ENCODE measurements at regions not wholly inside any gene's neighbourhood (a gene's known extent, or its start where the extent isn't known, plus 50 kb on each side); places are given as distances from the start of the nearest gene placed in this dataset.

- intact Hi-C loops (cut with DNase I), result no loop called here
- H3K9me3 ChIP-seq, result no peaks in the 10 kb centered on the region
Measured at GRCh38 chr13:74197677-74198429, 63.6 kb upstream of the KLF12 start.

DNA sequence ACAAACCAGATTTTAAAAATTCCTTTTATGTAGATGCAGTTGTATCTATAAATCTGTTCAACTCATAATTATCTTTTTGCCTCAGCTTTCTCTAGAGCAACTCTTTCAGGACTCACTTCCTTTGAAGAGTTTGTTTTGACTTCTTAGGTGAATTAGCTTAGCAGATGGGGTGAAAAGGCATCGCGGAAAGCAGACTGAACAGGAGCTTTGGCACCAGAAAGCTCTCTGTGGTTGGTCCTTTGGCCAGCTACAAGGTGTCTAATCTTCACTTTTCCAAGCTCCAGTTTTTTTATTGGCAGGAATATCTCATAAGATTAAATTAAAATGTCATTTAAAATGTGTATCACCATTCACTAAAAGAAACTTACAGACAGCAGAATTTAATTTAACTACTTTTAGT is 60.6 kb upstream of the KLF12 start:
- Histone ChIP-seq H3K27me3 (no peaks in the 10 kb centered on the region), H3K4me1 (no peaks in the 10 kb centered on the region), H3K36me3 (no peaks in the 10 kb centered on the region), H3K4me3 (no peak overlapping the region), H3K27ac (no peak overlapping the region), H3K9me3 (no peaks in the 10 kb centered on the region)
- intact Hi-C loops (cut with DNase I), result no loop called here
- no peak for DNase-seq (ENCODE audit: extremely low spot score in 2 of 2)
- TF ChIP-seq POLR2A (IDR thresholded peaks at IDR 0.05), result no peak
- no peak for TF ChIP-seq POLR2AphosphoS5 (IDR thresholded peaks at IDR 0.05; ENCODE audit: insufficient read depth in 1 of 2, low read depth in 1 of 2)
- TF ChIP-seq CTCF (IDR thresholded peaks at IDR 0.05), result no peak

More at GRCh38 chr13:74197677-74198429, 63.6 kb upstream of the KLF12 start:
- Histone ChIP-seq H3K4me1 (no peaks in the 10 kb centered on the region), H3K27me3 (no peaks in the 10 kb centered on the region), H3K4me3 (no peak overlapping the region), H3K27ac (no peak overlapping the region), H3K36me3 (no peaks in the 10 kb centered on the region)
- TF ChIP-seq POLR2A (IDR thresholded peaks at IDR 0.05) (no peak), CTCF (IDR thresholded peaks at IDR 0.05) (no peak), POLR2AphosphoS5 (IDR thresholded peaks at IDR 0.05; ENCODE audit: insufficient read depth in 1 of 2, low read depth in 1 of 2) (no peak)
- DNase-seq (ENCODE audit: extremely low spot score in 2 of 2), result no peak

DNA sequence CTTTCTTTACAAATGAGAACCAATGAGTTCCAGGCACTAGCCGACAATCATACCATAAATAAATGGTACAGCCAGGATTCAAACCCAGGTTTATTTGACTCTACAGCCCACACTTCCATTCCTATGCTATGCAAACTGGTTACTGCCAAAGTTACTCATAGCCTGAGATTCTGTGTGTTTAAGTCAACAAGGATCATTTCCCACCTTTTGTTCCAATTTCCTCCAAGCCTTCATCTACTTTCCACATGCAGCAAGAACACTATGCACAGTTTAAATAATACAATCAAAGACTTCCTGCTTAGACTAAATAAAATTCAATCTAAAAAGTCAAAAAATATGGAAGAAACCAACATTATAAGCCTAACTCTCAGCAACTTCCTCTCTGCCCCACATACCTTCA is 59.2 kb upstream of the KLF12 start:
- no peaks in the 10 kb centered on the region for H3K4me1 ChIP-seq
- no peaks in the 10 kb centered on the region for H3K9me3 ChIP-seq
- no peak for DNase-seq (ENCODE audit: extremely low spot score in 2 of 2)
- no peak overlapping the region for H3K27ac ChIP-seq
- H3K4me3 ChIP-seq, result no peak overlapping the region
- intact Hi-C loops (cut with DNase I), result no loop called here
- no peaks in the 10 kb centered on the region for H3K27me3 ChIP-seq
- no peaks in the 10 kb centered on the region for H3K36me3 ChIP-seq
- TF ChIP-seq CTCF (IDR thresholded peaks at IDR 0.05), result no peak
- TF ChIP-seq POLR2AphosphoS5 (IDR thresholded peaks at IDR 0.05; ENCODE audit: insufficient read depth in 1 of 2, low read depth in 1 of 2), result no peak
- no peak for TF ChIP-seq POLR2A (IDR thresholded peaks at IDR 0.05)

- H3K27ac ChIP-seq, result no peak overlapping the region
- H3K36me3 ChIP-seq, result no peaks in the 10 kb centered on the region
- H3K27me3 ChIP-seq, result no peaks in the 10 kb centered on the region
- H3K4me3 ChIP-seq, result no peak overlapping the region
- DNase-seq (ENCODE audit: extremely low spot score in 2 of 2), result no peak
- no peak for TF ChIP-seq POLR2A (IDR thresholded peaks at IDR 0.05)
- no peak for TF ChIP-seq POLR2AphosphoS5 (IDR thresholded peaks at IDR 0.05; ENCODE audit: insufficient read depth in 1 of 2, low read depth in 1 of 2)
- no peak for TF ChIP-seq CTCF (IDR thresholded peaks at IDR 0.05)
- no peaks in the 10 kb centered on the region for H3K4me1 ChIP-seq
- intact Hi-C loops (cut with DNase I), result no loop called here
- H3K9me3 ChIP-seq, result no peaks in the 10 kb centered on the region
Measured at GRCh38 chr13:74191410-74191809, 57.2 kb upstream of the KLF12 start.

GRCh38 chr13:74190999-74191398 is 56.8 kb upstream of the KLF12 start:
- H3K27ac ChIP-seq, result no peak overlapping the region
- no peaks in the 10 kb centered on the region for H3K9me3 ChIP-seq
- no peak for DNase-seq (ENCODE audit: extremely low spot score in 2 of 2)
- H3K4me3 ChIP-seq, result no peak overlapping the region
- no peaks in the 10 kb centered on the region for H3K36me3 ChIP-seq
- intact Hi-C loops (cut with DNase I), result no loop called here
- TF ChIP-seq POLR2AphosphoS5 (IDR thresholded peaks at IDR 0.05; ENCODE audit: insufficient read depth in 1 of 2, low read depth in 1 of 2) (no peak), CTCF (IDR thresholded peaks at IDR 0.05) (no peak), POLR2A (IDR thresholded peaks at IDR 0.05) (no peak)
- H3K4me1 ChIP-seq, result no peaks in the 10 kb centered on the region
- no peaks in the 10 kb centered on the region for H3K27me3 ChIP-seq
